GM21576 (cell line): ENCODE measurements at regions not wholly inside any gene's neighbourhood (a gene's known extent, or its start where the extent isn't known, plus 50 kb on each side); places are given as distances from the start of the nearest gene placed in this dataset.
"Not testable (repeated sequence)": the region's sequence is repeated elsewhere in the genome, so short reads cannot be mapped to it uniquely, and the experiment has no call there.

Experiments
- ATAC-seq: cut with Tn5 transposase; IDR thresholded peaks from one replicate; pipeline ENCODE4 v1.9.1; 2021; ENCODE audit warnings: mild to moderate bottlenecking, moderate library complexity; ENCODE audit not compliant: unreplicated experiment

- not testable (repeated sequence) for ATAC-seq
These were observed 336.8 kb downstream of the CWH43 start for GRCh38 chr4:49322610-49323572.

- not testable (repeated sequence) for ATAC-seq
These were observed 337.5 kb downstream of the CWH43 start for GRCh38 chr4:49323573-49323940.
